Skin epidermis (tissue), 12 donors: ENCODE measurements at regions not wholly inside any gene's neighbourhood (a gene's known extent, or its start where the extent isn't known, plus 50 kb on each side); places are given as distances from the start of the nearest gene placed in this dataset.
A peak's percentile ranks its signal among the peaks of the same experiment; 100 is the strongest.
"Not testable (repeated sequence)": the region's sequence is repeated elsewhere in the genome, so short reads cannot be mapped to it uniquely, and the experiment has no call there.

ENCODE experiments used
- H3K27ac ChIP-seq, 21 experiments: fragments of 200-600 bp; sonication (generic) in 11 of 21; one replicate each; pipeline ENCODE4 v1.5.0; 2020; ENCODE audit warnings: mild to moderate bottlenecking in 3 of 21, inconsistent platforms in 2 of 21, moderate library complexity in 2 of 21
- H3K4me3 ChIP-seq, 7 experiments: fragments of 200-600 bp; sonication (generic) in 2 of 7; one replicate each; pipeline ENCODE4 v1.5.0; 2020; ENCODE audit warnings: inconsistent platforms in 2 of 7, mild to moderate bottlenecking in 2 of 7, moderate library complexity in 1 of 7

- peak overlapping the region in 2 of 21 experiments; percentile 22 to 38 for H3K27ac ChIP-seq
Observed at GRCh38 chr11:37905707-37906417, 1307.8 kb upstream of the RAG2 start.

GRCh38 chr11:37896016-37896415 is 1298.0 kb upstream of the RAG2 start:
- H3K4me3 ChIP-seq: no peak overlapping the region
- no peak overlapping the region for H3K27ac ChIP-seq

More at GRCh38 chr11:37905707-37906417, 1307.8 kb upstream of the RAG2 start:
- no peak overlapping the region for H3K4me3 ChIP-seq

- no peak overlapping the region for H3K4me3 ChIP-seq
- no peak overlapping the region for H3K27ac ChIP-seq
Observed at GRCh38 chr11:37881741-37882140, 1283.7 kb upstream of the RAG2 start.

- Histone ChIP-seq H3K27ac (no peak overlapping the region), H3K4me3 (no peak overlapping the region)
Observed at GRCh38 chr11:37861671-37862070, 1263.6 kb upstream of the RAG2 start.

GRCh38 chr11:37858806-37859537 is 1260.9 kb upstream of the RAG2 start:
- not testable (repeated sequence) for H3K4me3 ChIP-seq, H3K27ac ChIP-seq

GRCh38 chr11:37858398-37858797 is 1260.4 kb upstream of the RAG2 start:
- Histone ChIP-seq H3K27ac (no peak overlapping the region), H3K4me3 (no peak overlapping the region)

GRCh38 chr11:37857726-37858125 is 1259.7 kb upstream of the RAG2 start:
- H3K4me3 ChIP-seq: no peak overlapping the region
- H3K27ac ChIP-seq: no peak overlapping the region

- H3K27ac ChIP-seq: no peak overlapping the region
- no peak overlapping the region for H3K4me3 ChIP-seq
Observed at GRCh38 chr11:37849706-37850105, 1251.7 kb upstream of the RAG2 start.

GRCh38 chr11:37843603-37844002 is 1245.6 kb upstream of the RAG2 start:
- Histone ChIP-seq H3K27ac (no peak overlapping the region), H3K4me3 (no peak overlapping the region)

- no peak overlapping the region for H3K27ac ChIP-seq
- H3K4me3 ChIP-seq: no peak overlapping the region
Observed at GRCh38 chr11:37841016-37841415, 1243.0 kb upstream of the RAG2 start.

GRCh38 chr11:37840345-37840744 is 1242.3 kb upstream of the RAG2 start:
- not testable (repeated sequence) for H3K27ac ChIP-seq

GRCh38 chr11:37830529-37830928 is 1232.5 kb upstream of the RAG2 start:
- no peak overlapping the region for H3K27ac ChIP-seq
- H3K4me3 ChIP-seq: no peak overlapping the region

More at GRCh38 chr11:37840345-37840744, 1242.3 kb upstream of the RAG2 start:
- H3K4me3 ChIP-seq: not testable (repeated sequence)

- no peak overlapping the region for H3K27ac ChIP-seq
Observed at GRCh38 chr11:37817727-37818270, 1219.8 kb upstream of the RAG2 start.

GRCh38 chr11:37812281-37812880 is 1214.3 kb upstream of the RAG2 start:
- Histone ChIP-seq H3K4me3 (no peak overlapping the region), H3K27ac (no peak overlapping the region)

More at GRCh38 chr11:37817727-37818270, 1219.8 kb upstream of the RAG2 start:
- H3K4me3 ChIP-seq: no peak overlapping the region

GRCh38 chr11:37811349-37811748 is 1213.3 kb upstream of the RAG2 start:
- no peak overlapping the region for H3K27ac ChIP-seq
- H3K4me3 ChIP-seq: no peak overlapping the region

- Histone ChIP-seq H3K27ac (no peak overlapping the region), H3K4me3 (no peak overlapping the region)
Observed at GRCh38 chr11:37804666-37805065, 1206.6 kb upstream of the RAG2 start.

GRCh38 chr11:37788141-37788877 is 1190.3 kb upstream of the RAG2 start:
- H3K4me3 ChIP-seq: no peak overlapping the region
- no peak overlapping the region for H3K27ac ChIP-seq

GRCh38 chr11:37786214-37786755 is 1188.2 kb upstream of the RAG2 start:
- H3K4me3 ChIP-seq: no peak overlapping the region
- no peak overlapping the region for H3K27ac ChIP-seq

GRCh38 chr11:37774441-37774840 is 1176.4 kb upstream of the RAG2 start:
- Histone ChIP-seq H3K27ac (no peak overlapping the region), H3K4me3 (no peak overlapping the region)

- H3K4me3 ChIP-seq: no peak overlapping the region
- no peak overlapping the region for H3K27ac ChIP-seq
Observed at GRCh38 chr11:37770145-37770544, 1172.1 kb upstream of the RAG2 start.
